GM23338 (cell line): ENCODE measurements at regions not wholly inside any gene's neighbourhood (a gene's known extent, or its start where the extent isn't known, plus 50 kb on each side); places are given as distances from the start of the nearest gene placed in this dataset.

Experiments
- ATAC-seq: fragments of 200-7000 bp; cut with Tn5 transposase; 3 replicates; pipeline ENCODE4 v1.9.1; 2020
- DNase-seq: peaks from one replicate; pipeline ENCODE4 v3.0.0-alpha.2; 2015; ENCODE audit warnings: low spot score
- H2AFZ ChIP-seq: fragments of 200-600 bp; sonication (generic); 2 replicates; pipeline ENCODE4 v1.8.0; 2016; ENCODE audit warnings: antibody characterized with exemption, mild to moderate bottlenecking, moderate library complexity
- H3F3A ChIP-seq: fragments of 200-600 bp; sonication (generic); replicated peaks from 2 replicates; pipeline ENCODE4 v1.8.0; 2017; ENCODE audit warnings: antibody characterized with exemption, mixed run types, low read depth
- H3K27ac ChIP-seq: fragments of 200-600 bp; sonication (generic); 2 replicates; pipeline ENCODE4 v1.6.1; 2016; ENCODE audit warnings: low read depth
- H3K27me3 ChIP-seq: fragments of 200-600 bp; sonication (generic); 2 replicates; pipeline ENCODE4 v1.8.0; 2016; ENCODE audit warnings: mild to moderate bottlenecking, mixed run types, moderate library complexity; ENCODE audit not compliant: insufficient read depth
- H3K36me3 ChIP-seq: fragments of 200-600 bp; sonication (generic); 2 replicates; pipeline ENCODE4 v1.8.0; 2016; ENCODE audit warnings: mild to moderate bottlenecking; ENCODE audit not compliant: insufficient read depth
- H3K4me1 ChIP-seq: fragments of 200-600 bp; sonication (generic); 2 replicates; pipeline ENCODE4 v1.8.0; 2016; ENCODE audit warnings: mild to moderate bottlenecking, moderate library complexity; ENCODE audit not compliant: insufficient read depth
- H3K4me2 ChIP-seq: fragments of 200-600 bp; sonication (generic); 2 replicates; pipeline ENCODE4 v1.7.1; 2017; ENCODE audit warnings: mixed run types
- H3K4me3 ChIP-seq: fragments of 200-600 bp; sonication (generic); 2 replicates; pipeline ENCODE4 v1.6.1; 2016; ENCODE audit warnings: mixed run types
- H3K79me2 ChIP-seq: fragments of 200-600 bp; sonication (generic); replicated peaks from 2 replicates; pipeline ENCODE4 v1.8.0; 2017; ENCODE audit warnings: mild to moderate bottlenecking; ENCODE audit not compliant: insufficient read depth
- H3K9me2 ChIP-seq: fragments of 200-600 bp; sonication (generic); 2 replicates; pipeline ENCODE4 v1.8.0; 2017; ENCODE audit not compliant: insufficient read depth
- H4K20me1 ChIP-seq: fragments of 200-600 bp; sonication (generic); replicated peaks from 2 replicates; pipeline ENCODE4 v1.8.0; 2017; ENCODE audit warnings: mild to moderate bottlenecking; ENCODE audit not compliant: insufficient read depth
- H3K27ac Mint-ChIP-seq: 2 replicates; pipeline ENCODE4 v1.8.0; 2020; ENCODE audit warnings: inconsistent platforms, mild to moderate bottlenecking, moderate library complexity, mixed read lengths
- H3K27me3 Mint-ChIP-seq: 3 replicates; pipeline ENCODE4 v1.8.0; 2022; ENCODE audit warnings: low read depth, mild to moderate bottlenecking, moderate library complexity, mixed read lengths, inconsistent platforms; ENCODE audit not compliant: insufficient read depth, poor library complexity
- H3K36me3 Mint-ChIP-seq: 3 replicates; pipeline ENCODE4 v1.8.0; 2021; ENCODE audit warnings: low read depth, mild to moderate bottlenecking, inconsistent platforms, moderate library complexity, mixed read lengths
- H3K4me1 Mint-ChIP-seq: 3 replicates; pipeline ENCODE4 v1.8.0; 2020; ENCODE audit warnings: mild to moderate bottlenecking, inconsistent platforms, mixed read lengths
- H3K4me3 Mint-ChIP-seq: 3 replicates; pipeline ENCODE4 v1.8.0; 2021; ENCODE audit warnings: moderate library complexity, mild to moderate bottlenecking, inconsistent platforms, mixed read lengths
- H3K9me3 Mint-ChIP-seq: 3 replicates; pipeline ENCODE4 v1.8.0; 2020; ENCODE audit warnings: moderate library complexity, mild to moderate bottlenecking, inconsistent platforms, mixed read lengths
- CTCF ChIP-seq, 2 experiments: fragments of 200-600 bp in 1 of 2; sonication (generic) in 1 of 2; conservative IDR thresholded peaks; 2 replicates each; pipeline versions ENCODE4 v1.5.1 to v1.6.1; 2016 to 2017; ENCODE audit warnings: antibody characterized with exemption in 2 of 2, low read depth in 2 of 2, mild to moderate bottlenecking in 2 of 2, moderate library complexity in 1 of 2
- ETS1 ChIP-seq: IDR thresholded peaks from 2 replicates; pipeline ENCODE4 v1.6.1; 2016; ENCODE audit warnings: antibody characterized with exemption
- EZH2phosphoT487 ChIP-seq: fragments of 200-600 bp; sonication (generic); IDR thresholded peaks from one replicate; pipeline ENCODE4 v1.8.1; 2018; ENCODE audit warnings: antibody characterized with exemption; ENCODE audit not compliant: unreplicated experiment
- JUNB ChIP-seq: IDR thresholded peaks from one replicate; pipeline ENCODE4 v1.6.1; 2016; ENCODE audit warnings: antibody characterized with exemption; ENCODE audit not compliant: unreplicated experiment
- NANOG ChIP-seq: IDR thresholded peaks from 2 replicates; pipeline ENCODE4 v1.6.1; 2016; ENCODE audit warnings: antibody characterized with exemption, borderline replicate concordance
- STAT1 ChIP-seq: IDR thresholded peaks from one replicate; pipeline ENCODE4 v1.6.1; 2016; ENCODE audit warnings: antibody characterized with exemption; ENCODE audit not compliant: unreplicated experiment
- ZNF114 ChIP-seq: fragments of 250-450 bp; sonication (Bioruptor Pico); IDR thresholded peaks from 2 replicates; pipeline ENCODE4 v1.5.0; 2020; ENCODE audit warnings: mild to moderate bottlenecking, moderate library complexity
- ZNF462 ChIP-seq: fragments of 250-450 bp; sonication (Bioruptor Pico); IDR thresholded peaks from 2 replicates; pipeline ENCODE4 v1.5.0; 2020; ENCODE audit warnings: mild to moderate bottlenecking, moderate library complexity

- TF ChIP-seq ZNF462 (CRISPR knock-in tag) (no peak), ETS1 (no peak), STAT1 (no peak), JUNB (no peak), ZNF114 (CRISPR knock-in tag) (no peak), EZH2phosphoT487 (no peak)
These were observed 237.7 kb upstream of the MEF2C start (continued) for GRCh38 chr5:89120719-89121118.

GRCh38 chr5:89117124-89117644 is 234.2 kb upstream of the MEF2C start:
- no peaks in the 10 kb centered on the region for H3K4me1 ChIP-seq
- H3K4me3 ChIP-seq: no peak overlapping the region
- Mint-ChIP-seq H3K27ac (no peak overlapping the region), H3K27me3 (no peaks in the 10 kb centered on the region), H3K4me3 (no peak overlapping the region), H3K9me3 (no peaks in the 10 kb centered on the region), H3K36me3 (no peaks in the 10 kb centered on the region), H3K4me1 (peaks cover 3% of the 10 kb centered on the region; the same call in 1 of the 3 replicates)
- no peaks in the 10 kb centered on the region for H3K79me2 ChIP-seq
- H3K4me2 ChIP-seq: no peak overlapping the region
- H3F3A ChIP-seq: no peaks in the 10 kb centered on the region
- no peaks in the 10 kb centered on the region for H3K27me3 ChIP-seq
- ATAC-seq (no peak), DNase-seq (no peak)
- H4K20me1 ChIP-seq: no peaks in the 10 kb centered on the region
- H3K27ac ChIP-seq: no peak overlapping the region
- no peaks in the 10 kb centered on the region for H3K9me2 ChIP-seq
- no peak for TF ChIP-seq CTCF (conservative IDR thresholded peaks at IDR 0.05; ENCODE audit: low read depth in 2 of 2)
- no peak for TF ChIP-seq NANOG
- no peak for TF ChIP-seq ZNF114 (CRISPR knock-in tag)
- H2AFZ ChIP-seq: no peak overlapping the region
- H3K36me3 ChIP-seq: no peaks in the 10 kb centered on the region
